GM18861 (cell line): ENCODE measurements at regions not wholly inside any gene's neighbourhood (a gene's known extent, or its start where the extent isn't known, plus 50 kb on each side); places are given as distances from the start of the nearest gene placed in this dataset.
"Not testable (repeated sequence)": the region's sequence is repeated elsewhere in the genome, so short reads cannot be mapped to it uniquely, and the experiment has no call there.

Source experiments
- ATAC-seq: cut with Tn5 transposase; IDR thresholded peaks from one replicate; pipeline ENCODE4 v1.9.1; 2021; ENCODE audit not compliant: unreplicated experiment

DNA sequence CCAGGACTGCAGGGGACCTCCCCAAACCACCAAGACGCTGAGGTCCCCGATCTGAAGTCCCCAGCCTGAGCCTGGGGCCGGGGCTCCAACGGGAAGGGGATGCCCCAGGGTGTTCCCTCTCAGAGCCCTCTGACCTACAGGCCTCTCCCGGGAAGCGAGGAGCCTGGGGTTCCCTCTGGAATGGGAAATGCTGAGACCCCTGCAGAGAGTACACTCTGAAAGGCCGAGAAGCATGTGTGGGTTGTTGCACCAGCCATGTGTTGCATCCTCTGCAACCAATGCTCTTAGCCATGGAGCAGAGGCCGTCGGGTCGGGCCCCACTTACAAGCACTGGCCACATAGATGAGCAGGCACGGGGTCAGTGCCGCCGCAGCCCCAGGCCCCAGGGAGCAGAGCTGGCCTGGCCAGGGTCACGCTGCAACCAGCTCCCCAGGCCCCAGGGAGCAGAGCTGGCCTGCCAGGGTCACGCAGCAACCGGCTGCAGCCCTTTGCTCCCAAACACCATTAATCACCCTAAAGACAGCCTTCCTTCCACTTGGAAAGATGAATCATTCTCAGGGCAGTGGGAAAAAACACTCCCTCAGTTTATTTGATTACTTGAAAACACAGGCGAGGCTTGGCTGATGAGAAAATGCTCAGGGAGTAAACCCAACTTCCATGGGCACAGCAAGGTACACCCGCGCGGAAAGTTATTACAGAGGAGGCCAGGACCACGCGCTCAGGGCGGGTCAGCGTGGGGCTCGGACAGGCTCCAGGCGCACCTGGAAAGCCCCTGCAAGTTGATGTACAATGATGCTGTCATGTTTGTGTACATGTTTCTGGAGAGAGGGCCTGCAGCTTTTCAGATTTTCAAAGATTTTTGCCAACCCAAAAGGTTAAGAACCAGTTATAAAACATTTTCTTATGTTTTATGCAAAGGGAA lies 78.0 kb upstream of the AFDN start:
- no peak for ATAC-seq

GRCh38 chr6:167750956-167751358 lies 75.8 kb upstream of the AFDN start:
- ATAC-seq = no peak

DNA sequence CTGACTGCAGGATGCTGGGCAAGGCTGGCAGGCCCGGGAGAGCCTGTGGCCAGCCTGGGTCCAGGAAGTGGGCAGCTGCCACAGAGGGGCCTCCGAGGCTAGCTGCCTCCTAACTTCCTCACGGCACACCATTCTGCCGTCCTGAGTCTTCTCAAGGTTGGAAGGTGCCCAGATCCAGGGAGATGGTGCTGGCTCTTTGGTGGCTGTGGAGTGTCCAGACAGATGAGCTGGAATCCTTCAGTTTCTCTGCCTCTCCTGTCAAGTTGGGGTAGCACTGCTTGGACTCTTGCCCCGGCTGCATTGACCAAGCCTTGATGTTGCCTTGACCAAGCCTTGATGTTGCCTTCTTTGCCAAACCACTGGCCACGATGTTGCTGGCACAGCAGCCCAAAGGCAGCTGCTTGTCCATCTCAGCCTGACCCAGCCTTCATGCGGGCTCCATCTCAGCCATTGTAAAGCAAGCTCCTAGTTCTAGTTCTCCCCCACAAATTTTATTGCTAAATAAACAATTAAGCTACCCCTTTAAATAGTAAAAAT lies 75.1 kb upstream of the AFDN start:
- ATAC-seq = no peak

DNA sequence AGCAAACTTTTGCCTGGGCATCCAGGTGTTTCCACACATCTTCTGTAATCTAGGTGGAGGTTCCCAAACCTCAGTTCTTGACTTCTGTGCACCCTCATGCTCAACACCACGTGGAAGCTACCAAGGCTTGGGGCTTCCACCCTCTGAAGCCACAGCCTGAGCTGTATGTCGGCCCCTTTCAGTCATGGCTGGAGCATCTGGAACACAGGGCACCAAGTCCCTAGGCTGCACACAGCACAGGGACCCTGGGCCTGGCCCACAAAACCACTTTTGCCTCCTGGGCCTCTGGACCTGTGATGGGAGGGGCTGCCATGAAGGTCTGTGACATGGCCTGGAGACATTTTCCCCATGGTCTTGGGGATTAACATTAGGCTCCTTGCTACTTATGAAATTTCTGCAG lies 73.4 kb upstream of the AFDN start:
- ATAC-seq = not testable (repeated sequence)

DNA sequence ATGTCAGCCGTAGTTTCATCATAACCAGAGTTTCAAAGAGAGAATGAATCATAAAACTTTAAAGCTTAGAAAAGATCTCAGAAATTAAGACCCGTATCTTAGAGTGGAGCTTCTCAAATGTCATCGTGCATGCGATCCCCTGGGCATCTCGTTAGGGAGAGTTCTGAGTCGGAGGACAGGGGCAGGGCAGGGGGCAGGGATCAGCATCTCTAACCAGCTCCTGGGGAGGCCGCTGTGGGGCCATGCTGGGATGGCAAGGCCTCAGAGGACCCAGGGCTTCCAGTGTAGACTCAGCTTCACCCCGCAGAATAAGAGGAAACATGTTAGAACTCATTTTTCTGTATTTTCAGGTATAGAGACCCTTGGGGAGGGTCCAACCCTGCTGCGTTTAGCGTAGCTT lies 72.0 kb upstream of the AFDN start:
- ATAC-seq = no peak

DNA sequence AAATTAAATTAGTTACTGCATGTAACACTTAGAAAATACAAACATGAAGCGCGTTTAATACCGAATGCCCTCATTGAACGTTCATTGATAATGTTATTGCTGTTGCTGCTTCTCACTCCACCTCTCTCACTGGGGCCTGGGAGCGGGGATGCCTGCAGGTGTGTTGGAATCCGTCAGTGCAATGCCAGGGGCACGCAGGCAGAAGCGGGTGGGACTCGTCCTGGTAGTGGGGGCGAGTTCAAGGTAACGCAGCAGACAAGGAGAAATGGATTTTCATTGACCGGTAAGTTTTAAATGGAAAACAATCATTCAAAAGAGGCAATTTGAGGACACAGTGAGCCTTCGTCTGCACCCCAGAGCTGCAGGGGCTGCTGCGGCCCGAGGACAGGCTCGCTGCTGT lies 71.2 kb upstream of the AFDN start:
- no peak for ATAC-seq

- ATAC-seq = no peak
These were observed 70.1 kb upstream of the AFDN start for GRCh38 chr6:167756597-167756996.

GRCh38 chr6:167757249-167757648 lies 69.5 kb upstream of the AFDN start:
- ATAC-seq = no peak

GRCh38 chr6:167757821-167758220 lies 68.9 kb upstream of the AFDN start:
- no peak for ATAC-seq

DNA sequence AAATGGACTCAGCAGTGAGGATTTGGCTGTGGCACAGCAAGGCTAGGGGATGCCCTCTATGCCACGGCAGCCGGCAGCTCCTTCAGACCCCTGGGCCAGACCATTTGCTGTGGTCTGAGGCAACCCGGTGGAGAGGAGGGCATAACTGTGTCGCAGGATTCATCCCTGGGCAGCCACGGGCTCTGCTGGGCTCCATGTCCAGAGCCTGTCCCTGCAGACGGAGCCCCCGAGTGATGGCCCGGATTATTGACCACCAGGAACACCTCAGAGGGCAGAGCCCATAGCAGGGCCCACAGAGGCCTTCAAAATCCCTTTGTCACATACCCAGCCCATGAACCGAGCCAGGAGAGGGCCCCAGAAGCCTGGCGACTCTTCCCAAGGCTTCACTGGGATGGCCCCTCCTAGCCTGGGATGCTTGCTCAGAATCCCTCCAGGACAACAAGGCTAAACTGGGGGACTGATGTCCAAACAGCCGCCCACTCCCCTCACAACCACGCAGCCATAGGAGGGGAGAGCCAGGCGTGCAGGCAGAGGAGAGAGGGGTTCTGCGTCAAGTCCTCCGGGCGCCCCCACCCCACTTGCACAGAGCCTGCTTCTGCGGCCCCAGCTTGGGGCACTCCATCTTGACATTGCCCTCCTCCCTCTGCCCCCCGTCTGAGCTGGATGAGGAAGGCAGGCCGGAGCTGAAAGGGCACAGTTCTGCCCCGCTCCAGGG lies 68.2 kb upstream of the AFDN start:
- no peak for ATAC-seq

- no peak for ATAC-seq
These were observed 67.5 kb upstream of the AFDN start for GRCh38 chr6:167759206-167759605.

GRCh38 chr6:167759912-167760311 lies 66.8 kb upstream of the AFDN start:
- ATAC-seq = no peak

DNA sequence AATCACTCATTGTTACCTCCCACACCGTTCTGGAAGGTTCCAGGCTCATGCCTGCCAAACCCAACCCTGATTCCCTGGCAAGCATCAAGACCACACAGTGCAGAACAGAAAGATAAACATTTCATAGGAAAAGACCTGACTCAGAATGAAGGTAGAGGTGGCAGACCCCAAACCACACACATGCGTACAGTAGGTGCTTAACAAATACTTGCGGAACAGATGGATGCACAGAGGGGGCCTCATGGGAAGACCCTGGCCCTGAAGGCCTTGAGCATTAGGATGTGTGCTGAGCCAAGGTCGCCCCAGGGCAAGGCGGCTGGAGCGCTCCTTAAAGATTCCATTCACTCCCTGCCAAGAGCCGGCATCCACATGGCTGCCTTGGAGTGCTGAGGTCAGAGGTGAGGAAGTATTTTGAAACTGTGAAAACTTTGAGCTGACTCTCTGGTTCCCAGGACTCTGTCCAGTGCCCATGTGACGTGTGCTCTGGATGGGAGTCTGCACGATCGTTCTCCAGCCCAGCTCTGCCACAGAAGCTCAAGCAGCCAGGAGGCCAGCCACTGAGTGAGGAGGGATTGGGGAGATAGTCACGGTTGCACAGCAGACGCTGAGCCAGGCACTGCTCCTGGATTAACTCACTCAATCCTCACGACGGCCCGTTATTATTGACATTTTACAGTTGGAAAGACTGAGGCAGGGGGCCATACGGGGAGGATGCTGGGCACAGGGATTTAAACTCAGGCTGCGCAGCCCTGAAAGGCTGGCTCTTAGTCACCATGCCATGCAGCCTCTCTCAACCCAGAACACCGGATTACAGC lies 65.5 kb upstream of the AFDN start:
- no peak for ATAC-seq

DNA sequence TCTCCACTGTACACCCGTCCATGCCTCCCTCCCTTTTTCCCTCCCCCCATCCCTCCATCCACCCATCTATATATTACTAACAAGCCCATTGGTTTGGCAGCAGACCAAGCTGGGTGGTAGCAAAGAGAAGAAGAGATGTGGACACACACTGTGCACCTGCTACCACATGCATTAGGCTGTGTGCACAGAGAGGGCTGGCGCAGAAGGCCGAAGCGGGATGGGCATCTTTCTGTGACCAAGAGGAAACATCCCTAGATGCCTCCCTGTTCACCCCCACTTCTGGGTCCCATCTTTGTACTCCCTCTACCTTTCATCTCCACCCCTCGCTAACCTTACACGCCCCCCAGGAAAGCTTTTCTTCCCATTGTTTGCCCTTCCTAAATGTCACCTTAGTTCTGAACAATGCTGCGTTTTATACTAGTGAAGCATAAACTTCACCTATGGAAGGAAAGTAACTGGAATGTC lies 64.9 kb upstream of the AFDN start:
- ATAC-seq = no peak

- ATAC-seq = no peak
These were observed 64.3 kb upstream of the AFDN start for GRCh38 chr6:167762259-167762962.

DNA sequence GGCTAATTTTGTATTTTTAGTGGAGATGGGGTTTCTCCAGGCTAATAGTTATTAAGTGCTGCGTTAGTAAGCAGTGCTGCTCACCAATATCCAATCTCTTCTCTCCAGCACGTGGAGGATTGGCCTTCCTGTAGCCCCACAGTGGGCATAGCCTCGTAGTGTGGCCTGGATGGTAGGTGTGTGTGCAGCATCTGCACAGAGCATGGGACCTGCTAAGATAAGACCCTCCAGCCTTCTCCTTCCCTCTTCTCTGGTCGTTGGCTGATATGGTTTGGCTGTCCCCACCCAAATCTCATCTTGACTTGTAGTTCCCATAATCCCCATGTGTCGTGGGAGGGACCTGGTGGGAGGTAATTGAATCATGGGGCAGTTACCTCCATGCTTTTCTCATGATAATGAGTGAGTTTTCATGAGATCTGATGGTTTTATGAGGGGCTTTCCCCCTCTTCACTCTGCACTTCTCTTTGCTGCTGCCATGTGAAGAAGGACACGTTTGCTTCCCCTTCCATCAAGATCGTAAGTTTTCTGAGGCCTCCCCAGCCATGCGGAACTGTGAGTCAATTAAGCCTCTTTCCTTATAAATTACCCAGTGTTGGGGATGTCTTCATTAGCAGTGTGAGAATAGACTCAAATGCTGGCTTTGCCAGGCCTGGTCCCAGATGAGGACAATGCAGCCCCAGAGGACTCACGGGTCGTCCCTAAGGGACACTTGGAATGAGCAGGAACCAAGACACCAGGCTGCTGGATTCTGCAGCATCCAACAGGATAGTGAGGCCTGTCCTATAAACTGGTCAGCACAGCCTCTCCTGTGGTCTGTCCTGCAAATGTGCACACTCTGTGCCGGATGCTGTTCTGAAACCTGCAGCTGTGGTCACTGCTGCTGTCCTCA lies 63.4 kb upstream of the AFDN start:
- no peak for ATAC-seq

DNA sequence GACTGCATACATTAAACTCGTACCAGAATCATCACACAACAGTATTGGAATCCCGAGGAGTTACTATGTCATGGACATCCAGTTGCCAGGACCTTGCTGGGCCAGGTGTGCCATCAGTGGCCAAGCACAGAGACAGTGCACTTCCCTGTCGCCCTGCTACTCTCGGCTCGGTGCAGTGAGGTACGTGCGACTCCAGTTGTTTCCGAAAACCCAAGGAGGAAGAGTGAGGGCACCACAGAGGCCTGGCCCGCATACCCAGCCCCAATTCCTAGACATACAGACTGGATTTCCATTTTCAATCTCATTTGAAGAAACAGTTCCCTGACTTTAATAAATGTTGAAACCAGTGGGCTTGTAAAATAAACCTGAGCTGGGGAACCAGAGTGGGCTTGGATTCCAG lies 62.5 kb upstream of the AFDN start:
- ATAC-seq = no peak

GRCh38 chr6:167764713-167765479 lies 61.8 kb upstream of the AFDN start:
- ATAC-seq = no peak
